NCI-H1930 (cell line): ENCODE measurements at regions not wholly inside any gene's neighbourhood (a gene's known extent, or its start where the extent isn't known, plus 50 kb on each side); places are given as distances from the start of the nearest gene placed in this dataset.

ENCODE experiments used
- DNase-seq, 2 experiments: peaks; one replicate each; lab custom pipeline; 2025; lab: John Stamatoyannopoulos, UW

- no peak for DNase-seq
Measured at GRCh38 chr10:78298835-78299234, 265.2 kb downstream of the RPS24 start.

DNA sequence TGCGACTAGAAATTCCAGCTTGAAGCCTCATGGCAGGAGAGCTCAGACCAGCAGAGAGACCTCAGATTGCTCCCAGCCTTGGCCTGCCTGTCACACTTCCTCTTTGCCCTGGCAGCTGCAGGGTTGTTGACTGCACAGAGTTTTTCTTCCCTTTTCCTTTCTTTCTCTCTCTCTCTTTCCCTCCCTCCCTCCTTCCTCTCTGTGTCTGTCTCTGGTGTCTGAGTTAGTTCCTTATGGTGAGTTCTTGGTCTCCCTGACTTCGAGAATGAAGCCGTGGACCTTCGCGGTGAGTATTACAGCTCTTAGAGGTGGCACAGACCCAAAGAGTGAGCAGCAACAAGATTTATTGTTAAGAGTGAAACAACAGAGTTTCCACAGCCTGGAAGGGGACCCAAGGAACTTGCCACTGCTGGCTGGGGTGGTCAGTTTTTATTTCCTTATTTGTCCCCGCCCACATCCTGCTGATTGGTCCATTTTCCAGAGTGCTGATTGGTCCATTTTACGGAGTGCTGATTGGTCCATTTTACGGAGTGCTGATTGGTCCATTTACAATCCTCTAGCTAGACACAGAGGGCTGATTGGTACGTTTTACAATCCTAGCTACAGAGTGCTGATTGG lies 266.3 kb downstream of the RPS24 start:
- DNase-seq: no peak

DNA sequence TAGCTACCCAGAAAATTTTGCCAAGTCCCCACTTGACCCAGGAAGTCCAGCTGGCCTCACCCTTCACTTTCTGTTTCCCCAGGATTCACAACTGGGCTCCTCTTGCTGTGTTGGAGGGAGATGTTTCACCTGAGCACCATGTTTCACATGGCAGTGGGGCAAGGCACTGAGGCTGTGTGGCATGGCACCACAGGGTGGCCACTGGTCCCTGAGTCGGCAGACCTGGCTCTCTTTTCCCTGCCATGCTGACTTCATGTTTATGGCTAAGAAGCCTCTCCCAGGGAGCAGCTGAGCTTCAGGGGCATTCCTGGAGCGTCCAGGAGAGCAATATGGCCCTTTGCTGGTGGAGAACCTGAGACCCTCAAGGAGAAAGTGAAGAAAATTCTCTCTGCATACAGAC lies 266.9 kb downstream of the RPS24 start:
- no peak for DNase-seq

GRCh38 chr10:78301481-78301880 lies 267.8 kb downstream of the RPS24 start:
- DNase-seq: no peak

DNA sequence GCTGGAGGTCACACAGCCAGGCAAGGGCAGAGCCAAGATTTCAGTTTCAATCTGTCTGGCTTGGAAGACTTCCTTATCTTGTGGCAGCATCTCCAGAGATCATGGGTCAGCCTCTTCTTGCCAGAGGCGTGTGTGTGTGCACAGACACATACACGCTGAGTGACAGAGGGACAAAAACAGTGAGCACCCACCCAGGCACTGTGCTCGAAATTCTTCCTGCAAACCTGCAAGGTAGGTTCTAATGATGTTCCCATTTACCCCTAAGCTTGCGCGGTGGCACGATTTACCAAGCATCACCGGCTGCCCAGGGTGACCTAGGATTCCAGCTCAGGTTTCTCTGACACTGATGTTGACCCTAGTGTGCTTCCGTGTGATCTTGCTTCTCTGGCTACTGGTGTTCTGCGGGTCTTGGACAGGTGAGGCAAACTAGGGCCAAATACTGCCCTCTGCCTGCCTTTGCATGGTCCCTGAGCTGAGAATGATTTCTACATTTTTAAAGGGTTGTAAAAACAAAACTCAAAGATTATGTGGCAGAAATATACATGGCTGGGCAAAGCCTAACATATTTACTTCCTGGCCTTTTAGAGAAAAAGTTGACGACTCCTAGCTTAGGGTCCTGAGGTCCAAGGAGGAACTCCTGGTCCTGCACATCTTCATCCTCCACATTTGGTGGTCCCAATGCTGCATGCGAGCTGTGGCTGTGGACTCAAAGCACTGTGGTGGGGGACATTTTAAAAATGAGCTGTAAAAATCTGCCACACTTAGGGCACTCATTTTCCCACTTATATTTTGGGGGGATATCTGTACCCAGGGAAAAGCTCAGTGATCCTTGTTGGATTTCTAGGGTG lies 268.5 kb downstream of the RPS24 start:
- no peak for DNase-seq

GRCh38 chr10:78302739-78302988 lies 269.0 kb downstream of the RPS24 start:
- no peak for DNase-seq

GRCh38 chr10:78302989-78303854 lies 269.6 kb downstream of the RPS24 start:
- DNase-seq: peak; percentile 81 to 88

DNA sequence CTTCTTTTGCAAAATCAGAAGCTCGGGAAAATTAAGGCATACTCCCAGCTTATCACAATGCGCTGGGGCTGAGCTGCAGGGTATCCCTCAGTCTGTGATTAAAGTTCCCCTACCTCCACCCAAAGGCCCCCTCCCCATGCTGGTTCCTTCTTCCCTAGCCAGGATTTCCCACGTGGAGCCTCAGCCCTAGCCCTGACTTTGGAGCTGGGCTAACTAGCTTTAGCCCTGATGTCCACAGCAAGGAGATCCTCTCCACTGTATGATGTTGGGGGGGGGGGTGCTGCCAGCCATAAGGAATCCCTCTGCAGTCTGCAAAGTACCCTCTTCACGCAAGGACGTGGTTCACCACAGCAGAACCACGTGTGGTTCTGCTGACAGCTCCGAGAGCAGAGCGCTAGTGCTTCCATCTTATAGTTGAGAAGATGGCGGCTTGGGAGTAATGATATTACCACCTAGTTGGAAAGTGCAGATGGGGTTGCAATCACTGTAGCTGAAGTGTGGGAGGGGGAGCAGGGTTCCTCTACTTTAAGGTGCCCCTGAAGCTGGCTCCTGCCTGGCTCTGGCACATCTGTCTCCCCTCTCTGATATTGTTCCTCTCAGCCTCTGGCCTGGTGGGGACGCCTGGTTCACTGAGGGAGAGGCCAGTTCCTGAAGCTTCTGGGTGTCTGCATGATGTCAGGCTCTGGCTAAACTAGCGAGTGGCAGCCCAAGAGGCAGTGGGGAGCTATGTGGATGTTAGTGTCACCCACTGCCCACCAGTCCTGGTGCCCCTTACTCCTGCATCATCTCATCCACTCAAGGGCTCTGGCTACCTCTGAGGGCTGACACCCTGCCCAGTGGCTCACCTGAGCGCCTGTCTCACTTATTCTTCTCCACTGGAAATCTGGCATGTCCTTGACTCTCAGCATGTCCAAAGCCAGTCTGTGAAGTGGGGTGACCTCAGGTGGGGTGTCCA lies 270.7 kb downstream of the RPS24 start:
- no peak for DNase-seq

- no peak for DNase-seq
Measured at GRCh38 chr10:78305311-78305710, 271.6 kb downstream of the RPS24 start.

DNA sequence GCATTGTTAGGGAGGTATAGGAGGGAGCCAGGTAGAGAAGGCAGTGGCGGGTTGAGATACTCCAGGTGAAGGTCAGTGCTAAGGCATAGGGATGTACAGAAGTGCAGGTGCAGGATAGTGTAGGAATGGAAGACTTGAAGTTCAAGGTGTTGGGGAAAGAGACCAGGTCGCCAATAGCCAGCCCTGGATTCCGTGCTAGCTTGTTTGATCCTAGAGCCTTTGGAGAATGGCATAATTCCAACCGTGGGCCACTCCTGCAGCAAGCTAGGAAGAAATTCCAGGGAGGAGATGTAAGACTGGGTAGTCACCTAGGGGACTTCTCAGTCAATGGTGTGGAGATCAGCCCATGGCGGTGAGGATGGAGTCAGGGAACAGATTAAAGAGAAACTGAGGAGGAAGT lies 272.7 kb downstream of the RPS24 start:
- no peak for DNase-seq

- no peak for DNase-seq
Measured at GRCh38 chr10:78307576-78307975, 273.9 kb downstream of the RPS24 start.

DNA sequence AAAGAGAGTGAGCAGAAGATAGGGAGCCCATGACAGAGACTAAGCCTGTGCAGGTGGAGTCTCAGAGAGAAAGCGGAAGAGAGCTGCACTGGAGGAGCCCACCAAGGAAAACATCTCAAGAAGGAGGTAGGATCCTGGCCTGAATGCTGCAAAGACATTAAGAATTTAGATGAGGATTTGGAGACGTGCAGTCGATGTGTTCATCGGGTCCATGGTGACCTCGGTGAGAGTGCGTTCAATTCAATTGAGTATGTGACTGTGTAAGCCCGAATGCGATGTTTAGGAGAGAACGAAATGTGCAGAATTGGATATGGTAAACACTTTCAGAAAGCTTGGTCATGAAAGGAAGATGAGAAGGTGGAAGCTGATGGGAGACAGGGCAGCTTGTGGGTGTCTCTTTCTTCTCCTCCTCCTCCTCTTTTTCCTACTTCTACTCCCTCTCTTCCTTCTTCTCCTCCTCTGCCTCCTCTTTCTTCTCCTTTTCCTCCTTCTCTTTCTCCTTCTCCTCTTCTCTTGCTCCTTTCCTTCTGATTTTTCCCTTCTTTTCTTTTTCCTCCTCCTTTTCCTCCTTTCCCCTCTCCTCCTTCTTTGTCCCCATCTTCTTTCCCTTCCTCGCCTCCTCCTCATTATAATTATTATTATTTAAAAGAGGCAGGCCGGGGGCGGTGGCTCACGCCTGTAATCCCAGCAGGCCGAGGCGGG lies 276.0 kb downstream of the RPS24 start:
- DNase-seq: no peak

DNA sequence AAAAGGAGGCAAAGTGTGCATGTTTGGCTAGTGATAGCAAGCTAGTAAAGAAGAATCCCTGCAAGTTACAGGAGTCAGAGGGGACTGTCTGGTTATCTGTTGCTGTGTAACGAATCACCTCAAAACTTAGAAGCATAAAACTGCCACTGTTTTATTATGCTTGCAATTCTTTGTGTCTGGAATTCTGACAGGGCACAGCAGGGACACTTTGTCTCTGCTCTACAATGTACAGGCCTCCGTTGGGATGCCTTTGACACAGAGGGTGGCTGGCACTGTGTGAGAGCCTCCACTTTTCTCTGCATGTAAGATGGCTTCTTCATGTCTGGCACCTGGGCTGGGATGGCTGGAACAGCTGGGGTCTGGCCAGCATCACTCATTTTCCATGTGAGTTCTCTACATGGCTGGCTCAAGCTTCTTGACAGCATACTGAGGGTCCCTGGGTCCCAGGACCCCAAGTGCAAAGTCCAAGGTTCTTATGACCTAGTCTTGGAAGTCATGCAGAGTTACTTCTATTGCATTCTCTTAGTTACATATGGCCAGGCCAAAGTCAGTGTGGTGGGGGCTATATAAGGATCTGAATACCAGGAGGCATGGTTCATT lies 276.9 kb downstream of the RPS24 start:
- no peak for DNase-seq

DNA sequence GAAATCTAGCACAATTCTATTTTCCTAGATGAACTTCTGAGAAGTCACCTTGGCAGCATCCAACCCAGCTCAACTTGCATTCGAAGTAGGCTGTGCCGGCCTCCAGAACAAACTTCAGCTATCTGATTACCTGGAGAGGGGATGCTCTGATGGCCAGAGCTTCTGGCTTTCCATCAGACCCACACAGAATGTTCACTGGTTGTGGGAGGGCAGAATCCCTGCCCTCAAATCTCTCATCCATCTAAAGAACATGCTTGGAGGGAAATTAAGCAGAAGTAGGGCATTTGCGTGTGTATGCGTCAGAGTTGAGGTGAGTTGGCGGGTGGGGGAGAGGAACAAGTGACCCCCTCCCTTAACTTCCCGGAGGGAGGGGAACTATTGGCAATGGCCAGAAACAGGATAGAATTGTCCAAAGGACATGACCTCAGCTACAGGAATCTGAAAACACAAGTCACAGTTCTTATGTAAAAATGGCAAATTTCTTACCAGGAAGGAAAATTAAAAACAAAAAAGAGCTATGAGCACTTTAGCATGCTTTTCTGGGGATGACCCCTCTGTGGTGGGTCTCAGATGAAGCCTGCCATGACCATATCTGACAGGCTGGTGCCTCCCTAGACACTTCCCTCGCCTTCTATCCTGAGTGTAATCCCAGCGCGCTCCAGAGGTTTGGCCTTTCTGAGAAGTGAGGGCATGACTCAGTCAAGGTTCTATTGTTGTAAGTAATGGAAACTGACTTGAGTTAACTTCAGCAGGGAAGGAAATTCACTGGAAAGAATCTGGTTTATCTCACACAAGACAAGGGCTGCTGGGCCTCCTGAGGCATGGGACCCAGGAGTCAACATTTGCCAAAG lies 278.8 kb downstream of the RPS24 start:
- DNase-seq: no peak

DNA sequence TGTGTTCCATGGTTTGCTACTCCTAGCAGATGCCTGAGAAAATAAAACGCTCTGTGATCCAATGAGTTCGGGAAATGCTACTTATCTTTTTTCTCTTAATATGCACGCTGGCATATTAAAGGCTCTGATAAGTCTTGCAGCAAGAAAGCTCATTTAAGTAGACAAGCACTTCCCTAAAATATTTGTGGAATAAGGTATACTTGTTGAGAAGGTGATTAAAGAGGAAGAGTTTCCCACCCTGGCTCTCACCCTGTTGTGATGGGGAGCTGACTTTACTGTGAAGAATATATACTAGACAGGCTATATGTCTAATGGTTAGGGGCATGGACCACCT lies 279.4 kb downstream of the RPS24 start:
- no peak for DNase-seq

DNA sequence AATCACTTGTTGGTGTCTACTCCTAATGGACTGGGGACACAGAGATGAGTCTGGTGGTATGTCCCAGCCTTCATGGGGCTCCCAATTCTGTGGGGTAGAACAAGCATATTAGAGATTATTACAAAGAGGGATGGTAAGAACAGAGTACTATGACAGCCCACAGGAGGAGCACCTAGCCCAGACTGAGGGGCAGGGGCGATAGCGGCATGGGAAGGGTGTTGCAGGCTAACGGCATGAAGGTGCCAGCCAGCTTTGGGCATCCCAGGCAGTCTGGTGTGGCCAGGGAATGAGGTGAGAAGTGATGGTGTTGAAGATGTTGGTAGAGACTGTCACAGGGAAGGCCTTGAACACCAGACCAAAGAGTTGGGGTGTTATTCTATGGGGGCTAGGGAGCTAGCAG lies 280.0 kb downstream of the RPS24 start:
- no peak for DNase-seq

GRCh38 chr10:78314651-78315050 lies 281.0 kb downstream of the RPS24 start:
- no peak for DNase-seq

DNA sequence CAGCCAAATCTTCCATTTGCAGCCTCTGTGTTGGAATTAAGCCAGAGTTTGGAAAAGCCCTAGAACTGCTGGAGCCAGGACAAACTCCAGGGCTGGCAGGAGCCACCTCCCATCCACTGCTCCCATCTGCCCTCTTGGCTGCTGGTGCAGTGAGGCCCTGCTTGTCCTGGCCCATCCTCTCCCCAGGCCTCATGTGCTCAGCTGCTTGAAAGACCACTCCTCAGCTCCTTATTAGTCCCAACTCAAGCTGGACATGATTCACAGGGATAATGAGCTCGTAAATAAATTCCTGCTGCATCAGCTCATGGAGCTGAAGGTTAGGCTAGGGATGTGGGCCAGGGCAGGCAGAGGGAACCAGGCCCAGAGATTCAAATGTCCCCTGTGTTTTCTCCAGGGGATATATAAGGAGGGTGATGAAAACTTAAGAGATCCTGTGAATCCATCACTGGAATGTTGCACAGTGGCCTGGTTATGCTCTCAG lies 282.8 kb downstream of the RPS24 start:
- DNase-seq: no peak

DNA sequence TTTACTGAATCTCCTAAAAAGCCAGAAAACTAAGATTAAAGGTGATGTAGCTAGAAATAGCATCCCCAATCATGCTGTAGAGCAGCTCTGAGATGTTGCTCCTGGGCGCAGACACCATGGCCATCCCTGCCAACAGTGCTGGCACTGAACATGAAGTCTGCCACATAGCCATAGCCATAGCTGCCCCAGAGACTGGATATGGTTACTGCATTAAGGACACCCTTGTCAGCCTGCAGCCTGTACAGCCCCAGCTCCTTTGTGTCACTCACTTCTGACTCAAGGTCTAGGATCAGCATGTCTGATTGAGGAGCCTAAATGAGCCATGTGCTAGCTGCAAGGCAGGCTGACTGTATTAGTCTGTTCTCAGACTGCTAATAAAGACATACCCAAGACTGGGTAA lies 284.6 kb downstream of the RPS24 start:
- no peak for DNase-seq

DNA sequence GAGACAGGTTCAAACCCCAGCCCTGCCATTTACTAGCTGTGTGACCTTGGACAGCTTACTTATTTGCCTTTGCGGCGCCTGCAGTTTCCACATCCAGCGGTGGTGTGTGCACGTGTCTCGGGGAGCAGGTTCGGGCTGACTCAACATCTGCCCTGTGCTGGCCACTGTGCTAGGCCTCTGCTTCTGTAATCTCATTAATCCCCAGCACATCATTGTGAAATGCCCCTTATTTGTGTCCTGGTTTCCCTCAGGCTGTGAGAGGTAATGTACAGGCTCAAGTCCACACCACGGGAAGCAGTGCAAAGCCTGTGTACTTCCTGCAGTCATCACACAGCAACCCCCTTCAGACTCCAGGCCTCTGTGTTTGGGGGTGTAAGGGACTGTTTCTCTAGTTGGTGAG lies 285.7 kb downstream of the RPS24 start:
- DNase-seq: no peak
